ENCODE measurements at regions not wholly inside any gene's neighbourhood (a gene's known extent, or its start where the extent isn't known, plus 50 kb on each side); places are given as distances from the start of the nearest gene placed in this dataset.

GRCh38 chr14:80055667-80056496, 155.4 kb downstream of the DIO2 start:
- TF ChIP-seq POLR2A (IDR thresholded peaks at IDR 0.05) (no peak), CTCF (IDR thresholded peaks at IDR 0.05) (peak; percentile 45 to 60 (median 54))

Measured in uterus (tissue), 2 donors.